GM12878 (cell line): ENCODE measurements at regions not wholly inside any gene's neighbourhood (a gene's known extent, or its start where the extent isn't known, plus 50 kb on each side); places are given as distances from the start of the nearest gene placed in this dataset.

Source experiments
- BCLAF1 ChIP-seq: fragments of 450-650 bp; IDR thresholded peaks from 2 replicates; pipeline ENCODE4 v1.6.1; 2017; ENCODE audit warnings: antibody characterized with exemption, mild to moderate bottlenecking, moderate library complexity
- CHD4 ChIP-seq: fragments of 200-600 bp; sonication (generic); IDR thresholded peaks from 2 replicates; pipeline ENCODE4 v1.6.1; 2016; ENCODE audit warnings: mild to moderate bottlenecking
- EED ChIP-seq: sonication (generic); IDR thresholded peaks from 2 replicates; pipeline ENCODE4 v1.6.1; 2016; ENCODE audit warnings: antibody characterized with exemption, low read depth
- FOXK2 ChIP-seq: fragments of 450-650 bp; IDR thresholded peaks from 2 replicates; pipeline ENCODE4 v1.6.1; 2017; ENCODE audit warnings: mild to moderate bottlenecking, moderate library complexity
- NFIC ChIP-seq: IDR thresholded peaks from 2 replicates; pipeline ENCODE4 v1.6.1; 2012; ENCODE audit warnings: low read depth, mild to moderate bottlenecking, inconsistent platforms, low read length, moderate library complexity
- NFYA ChIP-seq: IDR thresholded peaks from 2 replicates; pipeline ENCODE4 v1.6.1; 2011; ENCODE audit warnings: low read depth, mild to moderate bottlenecking, low read length, improper control_type of control experiment, borderline replicate concordance
- SMAD5 ChIP-seq: IDR thresholded peaks from 2 replicates; pipeline ENCODE4 v1.6.1; 2016; ENCODE audit warnings: antibody characterized with exemption, low read depth
- ZBTB11 ChIP-seq: fragments of 450-650 bp; formaldehyde crosslinking; IDR thresholded peaks from 2 replicates; pipeline ENCODE4 v1.5.0; 2022; ENCODE audit warnings: mild to moderate bottlenecking, missing genetic modification characterization

GRCh38 chr17:72488555-72489271, 367.9 kb downstream of the SOX9 start (continued):
- no peak for TF ChIP-seq ZBTB11 (CRISPR knock-in tag)
- no peak for TF ChIP-seq NFIC
- TF ChIP-seq BCLAF1: no peak
- TF ChIP-seq CHD4: no peak
- TF ChIP-seq EED: no peak
- no peak for TF ChIP-seq NFYA
- TF ChIP-seq SMAD5: no peak
- TF ChIP-seq FOXK2: no peak
